IPS-NIHi11 (cell line): ENCODE measurements at regions not wholly inside any gene's neighbourhood (a gene's known extent, or its start where the extent isn't known, plus 50 kb on each side); places are given as distances from the start of the nearest gene placed in this dataset.
A peak's percentile ranks its signal among the peaks of the same experiment; 100 is the strongest.

Experiments
- DNase-seq: peaks from one replicate; pipeline ENCODE4 v3.0.0; 2012; ENCODE audit warnings: mixed read lengths, low spot score

GRCh38 chr19:31559494-31559893, 210.3 kb upstream of the TSHZ3 start:
- DNase-seq: no peak

- no peak for DNase-seq
Observed at GRCh38 chr19:31560086-31561060, 211.1 kb upstream of the TSHZ3 start.

GRCh38 chr19:31562966-31563612, 213.9 kb upstream of the TSHZ3 start:
- peak; percentile 36 for DNase-seq

- no peak for DNase-seq
Observed at GRCh38 chr19:31567776-31568175, 218.5 kb upstream of the TSHZ3 start.

GRCh38 chr19:31568724-31569123, 219.5 kb upstream of the TSHZ3 start:
- DNase-seq: no peak

- DNase-seq: no peak
Observed at GRCh38 chr19:31570718-31571117, 221.5 kb upstream of the TSHZ3 start.

GRCh38 chr19:31572102-31572975, 223.1 kb upstream of the TSHZ3 start:
- no peak for DNase-seq

GRCh38 chr19:31572976-31573298, 223.7 kb upstream of the TSHZ3 start:
- no peak for DNase-seq

GRCh38 chr19:31574251-31574973, 225.2 kb upstream of the TSHZ3 start:
- DNase-seq: no peak

GRCh38 chr19:31575846-31576335, 226.7 kb upstream of the TSHZ3 start:
- no peak for DNase-seq

GRCh38 chr19:31578326-31578725, 229.1 kb upstream of the TSHZ3 start:
- DNase-seq: no peak

GRCh38 chr19:31583148-31583547, 233.9 kb upstream of the TSHZ3 start:
- no peak for DNase-seq

GRCh38 chr19:31586282-31586681, 237.0 kb upstream of the TSHZ3 start:
- no peak for DNase-seq

GRCh38 chr19:31589109-31589508, 239.9 kb upstream of the TSHZ3 start:
- DNase-seq: no peak

- DNase-seq: no peak
Observed at GRCh38 chr19:31591258-31591657, 242.0 kb upstream of the TSHZ3 start.

GRCh38 chr19:31592456-31592855, 243.2 kb upstream of the TSHZ3 start:
- DNase-seq: no peak

GRCh38 chr19:31594701-31595100, 245.5 kb upstream of the TSHZ3 start:
- DNase-seq: no peak

GRCh38 chr19:31595521-31595920, 246.3 kb upstream of the TSHZ3 start:
- no peak for DNase-seq

GRCh38 chr19:31596751-31597150, 247.5 kb upstream of the TSHZ3 start:
- DNase-seq: no peak

- DNase-seq: no peak
Observed at GRCh38 chr19:31597616-31598015, 248.4 kb upstream of the TSHZ3 start.

GRCh38 chr19:31598730-31599238, 249.5 kb upstream of the TSHZ3 start:
- DNase-seq: no peak
